GM10266 (cell line): ENCODE measurements at regions not wholly inside any gene's neighbourhood (a gene's known extent, or its start where the extent isn't known, plus 50 kb on each side); places are given as distances from the start of the nearest gene placed in this dataset.

Source experiments
- DNase-seq: peaks from one replicate; pipeline ENCODE4 v3.0.0; 2012; ENCODE audit errors: extremely low spot score
- CTCF ChIP-seq: IDR thresholded peaks from 2 replicates; pipeline ENCODE4 v1.5.1; 2012; ENCODE audit warnings: mild to moderate bottlenecking, low read depth; ENCODE audit not compliant: control insufficient read depth, insufficient read depth; ENCODE audit errors: missing control alignments

DNA sequence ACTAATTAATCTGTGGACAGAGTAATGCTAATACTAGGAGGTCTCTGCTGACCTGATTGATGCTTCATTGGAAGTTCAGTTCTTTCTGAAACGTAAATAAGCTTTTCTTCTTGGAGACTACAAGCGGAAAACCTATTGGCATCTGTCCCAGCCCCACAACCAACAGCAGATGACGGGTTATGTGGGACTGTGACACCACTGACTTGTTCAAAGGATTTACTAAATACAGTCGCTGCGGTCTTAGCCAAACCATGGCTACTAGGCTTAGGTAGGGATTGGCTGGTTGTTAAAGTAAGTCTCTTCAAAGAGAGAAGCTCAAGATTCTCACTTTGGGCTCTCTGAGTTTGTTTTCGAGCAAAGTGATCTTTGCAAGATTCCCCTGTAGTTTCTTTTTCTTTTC lies 68.3 kb downstream of the HYCC1 start:
- TF ChIP-seq CTCF: no peak
- DNase-seq: no peak

- TF ChIP-seq CTCF: no peak
- DNase-seq: no peak
These were observed 69.4 kb downstream of the HYCC1 start for GRCh38 chr7:22944510-22944909.

DNA sequence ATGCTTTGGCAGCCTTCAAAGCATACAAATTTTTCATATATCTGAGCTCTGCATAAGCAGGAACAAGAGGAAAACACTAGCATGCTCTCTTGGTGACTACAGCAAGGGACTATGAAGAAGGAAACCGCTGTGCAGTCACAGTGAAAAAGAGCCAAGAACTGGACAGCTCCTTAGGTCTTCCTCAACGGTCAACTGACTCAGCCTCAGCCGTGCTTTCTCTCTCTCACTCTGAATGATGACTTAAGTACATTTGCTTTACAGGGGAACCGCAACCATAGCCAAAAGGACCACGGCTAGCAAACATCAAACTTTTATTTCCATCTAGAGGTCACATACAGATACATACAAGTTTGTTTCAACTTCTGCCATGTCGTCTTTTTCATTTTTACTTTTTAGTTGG lies 69.9 kb downstream of the HYCC1 start:
- DNase-seq: no peak
- no peak for TF ChIP-seq CTCF

DNA sequence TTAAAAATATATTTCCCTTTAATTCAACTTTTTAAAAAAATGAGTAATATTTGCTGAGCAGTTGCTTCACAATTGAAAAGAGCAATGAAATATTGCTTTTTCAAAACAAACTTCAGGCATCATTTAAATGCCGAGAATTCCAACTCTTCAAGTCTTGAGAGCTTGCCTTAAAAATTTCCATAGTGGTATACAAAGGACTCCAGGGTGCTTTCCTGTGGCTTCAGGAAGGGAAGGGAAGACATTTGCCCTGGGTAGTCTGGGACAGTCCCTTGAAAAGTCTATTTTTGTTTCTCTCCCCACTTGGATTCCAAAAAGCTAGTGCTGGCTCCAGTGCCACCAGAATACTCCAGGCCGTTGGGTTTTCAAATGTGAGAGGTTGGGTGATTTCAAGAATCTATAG lies 71.7 kb downstream of the HYCC1 start:
- DNase-seq: no peak
- TF ChIP-seq CTCF: no peak

GRCh38 chr7:22939842-22940241 lies 74.1 kb downstream of the HYCC1 start:
- DNase-seq: no peak
- TF ChIP-seq CTCF: no peak

DNA sequence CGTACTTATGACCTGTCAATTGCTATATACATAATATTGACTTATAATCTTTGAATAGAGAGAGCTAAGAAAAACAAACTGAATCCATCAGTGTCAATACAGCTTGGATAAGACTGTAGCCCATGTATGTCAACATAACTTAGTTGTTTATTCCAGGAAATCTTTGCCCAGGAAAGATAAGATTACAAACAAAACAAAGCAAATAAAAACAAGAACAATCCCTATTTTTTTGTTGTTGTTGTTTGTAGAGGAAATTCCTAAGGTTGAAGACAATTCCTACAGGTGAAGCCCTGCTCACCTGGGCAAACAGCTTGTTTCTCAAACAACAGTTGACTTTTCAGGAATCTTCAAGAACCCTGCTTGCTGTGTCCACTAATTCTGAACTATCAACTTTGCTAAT lies 76.0 kb downstream of the HYCC1 start:
- TF ChIP-seq CTCF: no peak
- no peak for DNase-seq

DNA sequence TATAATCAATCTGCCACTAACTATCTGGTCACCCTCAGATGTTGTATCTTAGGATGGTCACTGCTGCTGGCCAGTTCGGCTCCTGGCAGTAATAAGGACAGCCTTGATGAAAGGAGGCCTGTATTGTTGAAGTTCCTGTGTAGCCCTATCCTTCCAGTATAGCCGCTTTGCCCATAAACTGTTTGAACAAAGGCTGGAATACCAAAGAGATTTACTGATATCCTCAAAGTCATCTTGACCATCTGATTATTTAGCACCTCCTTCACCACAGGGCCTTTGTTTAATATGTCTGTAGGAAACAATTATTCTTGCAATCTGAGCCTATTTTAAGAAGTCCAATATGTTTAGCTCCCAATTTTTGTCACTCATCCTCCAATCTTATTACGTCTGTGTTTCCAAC lies 77.7 kb downstream of the HYCC1 start:
- TF ChIP-seq CTCF: no peak
- no peak for DNase-seq
